ENCODE measurements at regions not wholly inside any gene's neighbourhood (a gene's known extent, or its start where the extent isn't known, plus 50 kb on each side); places are given as distances from the start of the nearest gene placed in this dataset.

GRCh38 chr18:40864846-40865245, 1090.2 kb upstream of the PIK3C3 start:
- ChIA-PET POLR2A (no interaction called here), CTCF (no interaction called here)
- no peak for DNase-seq (ENCODE audit: extremely low spot score)
- TF ChIP-seq FOXM1 (IDR thresholded peaks at IDR 0.05; ENCODE audit: borderline replicate concordance), result no peak
- no peak for TF ChIP-seq FOXA1 (IDR thresholded peaks at IDR 0.05)
- no peak for TF ChIP-seq PKNOX1 (IDR thresholded peaks at IDR 0.05)
- no peak for TF ChIP-seq TARDBP (IDR thresholded peaks at IDR 0.05)
- TF ChIP-seq BHLHE40 (IDR thresholded peaks at IDR 0.05; ENCODE audit: borderline replicate concordance), result no peak
- TF ChIP-seq L3MBTL2 (conservative IDR thresholded peaks at IDR 0.05), result no peak
- no peak for TF ChIP-seq ZNF384 (IDR thresholded peaks at IDR 0.05)
- no peak for TF ChIP-seq SUZ12 (IDR thresholded peaks at IDR 0.05)
- no peak for TF ChIP-seq SP1 (IDR thresholded peaks at IDR 0.05)
- TF ChIP-seq CTBP1 (IDR thresholded peaks at IDR 0.05; ENCODE audit: borderline replicate concordance), result no peak
- no peak for TF ChIP-seq ELF4 (IDR thresholded peaks at IDR 0.05)

- TF ChIP-seq CTBP1 (IDR thresholded peaks at IDR 0.05; ENCODE audit: borderline replicate concordance), result no peak
- no peak for TF ChIP-seq NFRKB (IDR thresholded peaks at IDR 0.05)
- no peak for TF ChIP-seq TARDBP (IDR thresholded peaks at IDR 0.05)
- TF ChIP-seq LEF1 (IDR thresholded peaks at IDR 0.05; ENCODE audit: borderline replicate concordance), result no peak
- TF ChIP-seq PKNOX1 (IDR thresholded peaks at IDR 0.05), result no peak
- no peak for TF ChIP-seq SP1 (IDR thresholded peaks at IDR 0.05)
- CTCF ChIA-PET, result no interaction called here
- POLR2A ChIA-PET, result no interaction called here
- DNase-seq (ENCODE audit: extremely low spot score), result no peak
These were observed 1091.2 kb upstream of the PIK3C3 start for GRCh38 chr18:40863801-40864200.

- TF ChIP-seq FOXA1 (IDR thresholded peaks at IDR 0.05) (no peak), TARDBP (IDR thresholded peaks at IDR 0.05) (no peak)
- ChIA-PET POLR2A (no interaction called here), CTCF (no interaction called here)
- no peak for DNase-seq (ENCODE audit: extremely low spot score)
These were observed 1094.8 kb upstream of the PIK3C3 start for GRCh38 chr18:40860189-40860588.

- TF ChIP-seq SP1 (IDR thresholded peaks at IDR 0.05) (no peak), FOXM1 (IDR thresholded peaks at IDR 0.05; ENCODE audit: borderline replicate concordance) (no peak), FOXK2 (IDR thresholded peaks at IDR 0.05) (no peak), SUZ12 (IDR thresholded peaks at IDR 0.05) (no peak), FOXA1 (IDR thresholded peaks at IDR 0.05) (no peak), BHLHE40 (IDR thresholded peaks at IDR 0.05; ENCODE audit: borderline replicate concordance) (no peak), PKNOX1 (IDR thresholded peaks at IDR 0.05) (no peak), ELF4 (IDR thresholded peaks at IDR 0.05) (no peak), TARDBP (IDR thresholded peaks at IDR 0.05) (no peak), CTBP1 (IDR thresholded peaks at IDR 0.05; ENCODE audit: borderline replicate concordance) (no peak), LEF1 (IDR thresholded peaks at IDR 0.05; ENCODE audit: borderline replicate concordance) (no peak), ZNF384 (IDR thresholded peaks at IDR 0.05) (no peak), ARNT (IDR thresholded peaks at IDR 0.05) (no peak)
- no peak for DNase-seq (ENCODE audit: extremely low spot score)
- POLR2A ChIA-PET, result no interaction called here
- CTCF ChIA-PET, result no interaction called here
These were observed 1099.4 kb upstream of the PIK3C3 start for GRCh38 chr18:40855661-40856060.

- no peak for DNase-seq (ENCODE audit: extremely low spot score)
- TF ChIP-seq FOXA1 (IDR thresholded peaks at IDR 0.05) (no peak), LEF1 (IDR thresholded peaks at IDR 0.05; ENCODE audit: borderline replicate concordance) (no peak)
- ChIA-PET CTCF (no interaction called here), POLR2A (interaction anchor here (0.6 kb wide), 1 partner anchor 49 kb away, joined by 3 read pairs; no protein-coding TSS in a partner anchor)
These were observed 1102.6 kb upstream of the PIK3C3 start for GRCh38 chr18:40852406-40852805.

GRCh38 chr18:40851014-40851429, 1104.0 kb upstream of the PIK3C3 start:
- ChIA-PET CTCF (no interaction called here), POLR2A (no interaction called here)
- TF ChIP-seq HDGF (IDR thresholded peaks at IDR 0.05; ENCODE audit: borderline replicate concordance) (no peak), NFRKB (IDR thresholded peaks at IDR 0.05) (no peak), FOXA1 (IDR thresholded peaks at IDR 0.05) (no peak), SUZ12 (IDR thresholded peaks at IDR 0.05) (no peak), PKNOX1 (IDR thresholded peaks at IDR 0.05) (no peak), L3MBTL2 (conservative IDR thresholded peaks at IDR 0.05) (no peak), ARNT (IDR thresholded peaks at IDR 0.05) (no peak)
- DNase-seq (ENCODE audit: extremely low spot score), result no peak

- CTCF ChIA-PET, result no interaction called here
- POLR2A ChIA-PET, result no interaction called here
These were observed 1105.1 kb upstream of the PIK3C3 start for GRCh38 chr18:40849886-40850285.

More at GRCh38 chr18:40849886-40850285, 1105.1 kb upstream of the PIK3C3 start:
- DNase-seq (ENCODE audit: extremely low spot score), result no peak
- TF ChIP-seq BHLHE40 (IDR thresholded peaks at IDR 0.05; ENCODE audit: borderline replicate concordance), result no peak
- no peak for TF ChIP-seq NFRKB (IDR thresholded peaks at IDR 0.05)

Data from HEK293T (cell line).